HG03342 (cell line): ENCODE measurements at regions not wholly inside any gene's neighbourhood (a gene's known extent, or its start where the extent isn't known, plus 50 kb on each side); places are given as distances from the start of the nearest gene placed in this dataset.
"Not testable (repeated sequence)": the region's sequence is repeated elsewhere in the genome, so short reads cannot be mapped to it uniquely, and the experiment has no call there.

ENCODE experiments used
- ATAC-seq: cut with Tn5 transposase; IDR thresholded peaks from one replicate; pipeline ENCODE4 v1.9.1; 2021; ENCODE audit warnings: mild to moderate bottlenecking, moderate library complexity; ENCODE audit not compliant: unreplicated experiment

- ATAC-seq: no peak
Observed at GRCh38 chr9:78663369-78663768, 366.4 kb downstream of the PSAT1 start.

- ATAC-seq: no peak
Observed at GRCh38 chr9:78664370-78664769, 367.4 kb downstream of the PSAT1 start.

DNA sequence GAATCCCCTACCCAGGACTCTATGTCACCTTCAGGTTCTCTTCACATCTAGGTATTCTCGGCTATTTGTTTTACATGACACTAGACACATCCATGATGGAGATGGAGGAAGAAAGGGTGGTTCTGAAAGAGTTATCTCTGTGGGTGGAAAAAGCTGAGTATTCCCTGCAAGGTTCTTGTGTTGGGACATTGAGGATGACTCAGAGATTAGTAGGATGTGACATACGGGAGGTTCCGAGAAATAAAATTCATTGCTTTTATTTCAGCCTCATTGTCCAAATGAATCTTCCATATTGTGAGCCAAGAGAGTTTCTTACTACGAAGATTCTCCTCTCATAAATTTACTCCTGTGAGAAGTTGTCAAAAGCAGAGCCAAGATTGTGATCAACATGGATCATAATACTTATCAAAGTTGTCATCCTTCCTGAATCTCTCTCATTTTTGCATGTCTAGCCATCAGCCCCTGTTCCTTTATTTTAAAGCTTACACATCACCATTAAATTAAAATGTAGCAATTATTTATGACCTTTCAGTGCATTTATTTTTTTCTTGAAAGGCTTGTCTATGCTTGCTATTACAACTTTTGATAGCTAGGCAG is 370.0 kb downstream of the PSAT1 start:
- ATAC-seq: no peak

- no peak for ATAC-seq
Observed at GRCh38 chr9:78668148-78668832, 371.4 kb downstream of the PSAT1 start.

GRCh38 chr9:78669591-78669990 is 372.7 kb downstream of the PSAT1 start:
- no peak for ATAC-seq

DNA sequence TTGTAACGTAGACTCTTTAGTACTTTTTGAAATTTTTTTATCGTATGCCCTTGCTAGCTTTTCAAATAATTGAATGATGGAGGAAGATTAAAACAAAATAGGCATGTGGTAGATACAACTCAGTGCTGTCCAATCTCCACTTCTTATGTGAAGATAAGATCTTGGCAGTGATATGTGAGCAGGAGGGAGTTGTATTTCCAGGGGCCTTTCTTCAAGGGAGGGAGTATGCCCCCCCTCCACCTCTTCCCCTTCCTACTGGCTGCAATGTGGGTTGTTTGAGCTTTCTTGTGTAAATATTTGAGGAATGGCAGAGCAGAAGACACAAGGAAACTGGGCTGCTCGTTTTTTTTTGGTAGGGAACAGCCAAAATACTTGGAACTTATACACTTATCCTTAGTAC is 374.9 kb downstream of the PSAT1 start:
- ATAC-seq: no peak

- no peak for ATAC-seq
Observed at GRCh38 chr9:78674874-78675273, 377.9 kb downstream of the PSAT1 start.

DNA sequence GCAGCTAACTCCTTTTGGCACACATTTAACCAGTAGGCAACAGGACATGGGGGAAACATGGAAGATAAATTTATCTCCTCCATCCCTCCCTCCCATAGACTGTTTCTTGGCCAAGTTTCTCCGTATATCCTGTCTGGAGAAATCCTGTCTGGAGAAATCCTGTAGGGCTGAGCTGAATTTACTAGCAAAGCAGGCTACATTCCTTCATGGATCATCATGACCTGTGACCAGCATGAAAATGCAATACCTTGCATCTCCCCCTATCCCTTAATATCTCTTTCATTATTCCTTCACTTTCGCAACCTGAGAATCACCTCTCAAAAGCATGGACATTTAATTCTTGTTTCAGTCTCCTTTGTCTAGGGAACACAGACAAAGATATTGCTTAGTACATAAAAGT is 379.1 kb downstream of the PSAT1 start:
- ATAC-seq: no peak

DNA sequence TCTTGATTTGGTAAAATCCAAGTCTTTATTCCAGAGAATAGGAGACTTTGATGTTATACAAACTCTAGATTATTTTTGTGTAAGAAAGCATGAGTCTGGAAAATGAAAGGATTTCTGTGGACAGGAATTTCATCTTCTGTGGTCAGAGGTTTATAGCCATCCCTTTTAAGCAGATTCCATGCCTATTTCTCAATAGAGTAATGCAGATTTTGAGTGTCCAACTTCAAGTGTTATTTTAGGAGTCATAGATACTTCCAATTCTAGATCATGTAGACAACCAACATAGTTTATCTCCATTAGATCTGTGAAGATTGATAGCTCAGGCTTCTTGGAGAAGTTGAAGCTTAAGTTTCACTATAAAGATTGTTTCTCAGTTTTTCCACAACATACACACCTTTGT is 379.7 kb downstream of the PSAT1 start:
- ATAC-seq: no peak

GRCh38 chr9:78677326-78677725 is 380.4 kb downstream of the PSAT1 start:
- ATAC-seq: no peak

DNA sequence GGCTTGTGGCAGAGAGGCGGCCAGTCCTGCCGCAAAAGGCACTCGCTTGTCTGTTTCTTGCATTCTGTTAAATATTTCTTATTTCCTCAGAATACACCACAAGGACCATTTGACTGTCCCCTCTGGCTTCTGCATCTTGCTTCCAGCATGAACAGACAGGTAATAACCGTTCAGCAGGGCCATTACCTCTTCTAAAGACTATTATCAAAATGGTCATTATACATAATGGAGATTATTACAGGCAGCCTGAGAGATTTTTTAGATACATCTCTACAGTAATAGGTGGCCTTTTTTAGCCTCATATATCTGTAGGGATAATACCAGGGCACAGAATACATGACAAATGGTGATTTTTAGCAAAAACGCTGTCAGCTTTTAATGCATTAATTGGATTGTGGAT is 382.0 kb downstream of the PSAT1 start:
- ATAC-seq: no peak

- ATAC-seq: no peak
Observed at GRCh38 chr9:78680196-78680595, 383.3 kb downstream of the PSAT1 start.

DNA sequence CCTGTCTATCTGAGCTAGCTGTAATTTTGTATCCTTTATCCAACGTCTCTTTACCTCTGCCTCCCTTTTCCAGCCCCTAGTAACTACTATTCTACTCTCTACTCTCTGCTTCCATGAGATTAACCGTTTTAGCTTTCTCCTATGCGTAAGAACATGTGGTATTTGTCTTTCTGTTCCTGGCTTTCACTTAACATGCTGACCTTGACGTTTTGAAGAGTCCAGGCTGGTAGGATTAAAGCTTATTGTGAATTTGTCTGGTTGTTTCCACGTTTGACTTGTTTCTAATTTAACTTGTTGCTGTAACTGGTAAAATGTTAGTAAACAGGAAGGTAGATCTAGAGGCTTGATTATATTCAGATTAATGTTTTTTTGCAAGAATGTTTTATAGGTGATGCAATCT is 385.3 kb downstream of the PSAT1 start:
- ATAC-seq: no peak

DNA sequence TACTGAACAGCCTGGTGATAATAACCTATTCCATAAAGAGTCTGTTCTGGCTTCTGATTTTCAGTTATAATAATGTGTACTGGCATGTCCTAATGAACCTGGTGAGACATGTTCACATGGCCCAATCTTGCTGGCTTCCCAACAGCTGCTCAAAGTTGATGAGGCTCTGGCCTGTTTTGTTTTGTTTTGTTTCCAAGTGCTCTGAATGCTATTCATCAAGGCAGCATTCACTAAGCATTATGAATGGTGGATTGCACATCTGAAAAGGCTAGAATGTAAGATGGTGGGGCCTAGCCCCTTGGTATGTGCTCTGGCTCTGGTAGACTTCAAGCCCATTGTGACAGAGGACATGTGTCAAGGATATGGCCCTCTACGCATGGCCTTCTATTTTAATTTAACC is 388.5 kb downstream of the PSAT1 start:
- ATAC-seq: no peak

DNA sequence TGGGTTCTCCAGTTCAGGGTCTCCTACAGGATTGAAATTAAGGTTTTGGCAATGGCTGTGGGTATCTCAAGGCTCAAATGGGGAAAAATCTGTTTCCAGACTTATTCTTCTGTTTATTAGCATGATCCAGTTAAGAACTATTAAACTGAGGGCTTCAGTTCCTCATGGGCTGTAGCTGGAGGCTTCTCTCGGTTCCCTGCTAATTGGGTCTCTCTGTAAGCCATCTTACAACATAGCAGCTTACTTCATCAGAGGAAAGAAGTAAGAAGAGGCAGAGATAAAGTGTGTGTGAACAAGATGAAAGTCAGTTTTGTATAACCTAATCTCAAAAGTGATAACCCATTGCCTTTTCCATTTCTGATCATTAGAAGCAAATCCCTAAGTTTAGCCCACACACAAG is 391.9 kb downstream of the PSAT1 start:
- no peak for ATAC-seq

DNA sequence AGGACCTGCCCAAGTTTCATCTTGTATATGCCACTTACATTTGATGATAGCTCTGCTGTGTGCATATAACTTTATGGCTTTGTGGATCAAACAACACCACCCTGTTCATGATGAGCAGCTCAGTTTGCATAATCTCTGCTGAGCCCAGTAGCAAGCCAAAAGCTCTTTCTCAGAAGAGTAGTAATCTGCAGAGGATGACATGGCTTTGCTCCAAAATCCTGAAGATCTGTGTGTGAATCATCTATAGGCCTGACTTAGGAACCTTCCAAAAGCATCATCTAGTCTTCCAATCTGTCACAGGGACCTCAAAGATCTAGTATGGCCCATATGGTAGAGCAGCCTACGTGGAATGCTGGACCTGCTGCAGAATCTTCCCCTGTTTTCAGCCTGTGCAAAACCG is 394.6 kb downstream of the PSAT1 start:
- no peak for ATAC-seq

- no peak for ATAC-seq
Observed at GRCh38 chr9:78692871-78693270, 395.9 kb downstream of the PSAT1 start.

DNA sequence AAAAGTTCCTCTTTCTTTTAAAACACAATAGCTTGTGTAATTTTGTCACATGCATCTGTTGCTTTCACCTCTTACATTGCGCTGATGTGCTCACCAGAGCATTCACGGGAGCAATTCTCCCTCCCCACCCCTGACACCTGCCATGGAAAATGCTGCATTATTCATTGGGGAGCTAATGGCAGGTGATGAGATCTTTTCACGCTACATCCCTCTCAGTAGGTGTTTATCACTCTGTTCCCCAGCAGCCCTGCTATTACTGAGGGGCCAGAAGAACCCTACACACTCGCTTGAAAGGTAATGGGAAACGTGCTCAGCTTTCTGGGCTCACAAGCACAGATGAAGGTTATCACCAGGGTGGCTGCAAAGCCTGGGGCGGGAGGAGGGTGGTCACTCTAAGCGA is 398.0 kb downstream of the PSAT1 start:
- ATAC-seq: no peak

DNA sequence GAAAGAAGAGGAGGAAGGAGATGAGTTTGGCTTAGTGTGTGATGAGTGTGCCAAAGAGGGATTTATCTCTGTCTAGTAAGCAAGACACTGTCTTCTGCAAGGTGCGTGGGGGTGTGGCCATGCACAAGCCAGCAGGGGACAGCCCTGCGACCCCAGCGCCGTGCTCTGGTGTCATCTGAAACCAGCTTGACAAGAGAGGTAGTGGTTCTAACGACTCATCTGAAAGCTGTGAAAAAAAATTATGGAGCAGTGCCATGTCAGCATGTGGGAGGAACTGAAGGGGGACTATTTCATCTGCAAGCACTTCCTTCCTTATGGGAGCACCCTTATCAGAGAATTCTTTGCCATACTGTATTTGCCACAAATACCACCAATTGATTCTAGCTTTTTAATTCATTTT is 398.6 kb downstream of the PSAT1 start:
- ATAC-seq: no peak

DNA sequence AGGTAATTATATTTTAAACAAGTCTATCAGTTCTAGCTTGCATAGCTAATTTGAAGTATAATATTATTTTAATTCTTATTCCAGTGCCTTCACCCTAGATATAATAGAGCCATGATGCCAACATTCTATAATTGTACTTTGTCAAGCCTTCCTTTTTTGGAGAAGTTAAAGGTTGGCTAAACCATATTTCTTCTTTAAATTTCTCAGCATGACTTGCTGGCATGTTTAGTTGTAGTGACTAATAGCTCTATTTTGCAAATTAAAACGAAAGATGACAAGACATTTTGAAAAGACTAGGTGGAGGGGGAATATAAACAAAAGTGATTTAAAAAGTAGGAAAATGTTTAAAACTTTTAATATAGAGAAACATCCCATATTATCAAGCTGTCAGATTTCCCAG is 400.7 kb downstream of the PSAT1 start:
- no peak for ATAC-seq

DNA sequence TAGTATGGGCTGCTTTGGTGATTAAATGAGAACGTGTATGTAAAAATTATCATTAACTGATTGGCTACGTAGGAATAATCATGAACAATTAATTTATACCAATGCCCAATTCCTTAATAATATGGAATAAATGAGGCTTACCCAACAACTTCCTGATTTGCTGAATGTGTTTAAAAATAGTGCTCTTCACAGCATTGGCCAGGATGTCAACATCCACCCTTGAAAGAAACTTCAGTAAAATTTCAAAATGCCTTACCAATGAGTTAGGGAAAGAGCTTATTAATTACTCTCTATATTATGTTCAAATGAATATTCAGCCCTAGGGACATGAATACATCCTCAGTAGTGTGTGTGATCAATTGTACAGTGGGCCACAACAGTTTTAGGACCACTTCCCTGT is 401.4 kb downstream of the PSAT1 start:
- ATAC-seq: no peak

DNA sequence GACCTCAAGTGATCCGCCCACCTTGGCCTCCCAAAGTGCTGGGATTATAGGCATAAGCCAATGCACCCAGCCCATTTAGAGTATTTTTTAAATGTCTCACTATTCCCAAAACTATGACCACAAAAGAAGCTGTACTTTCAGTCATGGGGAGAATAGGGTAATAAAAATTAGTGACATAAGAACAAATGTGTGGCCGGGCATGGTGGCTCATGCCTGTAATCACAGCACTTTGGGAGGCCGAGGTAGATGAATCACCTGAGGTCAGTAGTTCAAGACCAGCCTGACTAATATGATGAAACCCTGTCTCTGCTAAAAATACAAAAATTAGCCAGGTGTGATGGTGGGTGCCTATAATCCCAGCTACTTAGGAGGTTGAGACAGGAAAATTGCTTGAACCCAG is 402.3 kb downstream of the PSAT1 start:
- ATAC-seq: not testable (repeated sequence)

- not testable (repeated sequence) for ATAC-seq
Observed at GRCh38 chr9:78704153-78704552, 407.2 kb downstream of the PSAT1 start.
